Hepatocyte (in vitro differentiated cells): ENCODE measurements at regions not wholly inside any gene's neighbourhood (a gene's known extent, or its start where the extent isn't known, plus 50 kb on each side); places are given as distances from the start of the nearest gene placed in this dataset.
"Not testable (repeated sequence)": the region's sequence is repeated elsewhere in the genome, so short reads cannot be mapped to it uniquely, and the experiment has no call there.

Experiments used
- DNase-seq: peaks from one replicate; pipeline ENCODE4 v3.0.0-alpha.2; 2016; ENCODE audit warnings: low spot score
- H2AFZ ChIP-seq: fragments of 200-600 bp; sonication (generic); 2 replicates; pipeline ENCODE4 v1.6.0; 2016; ENCODE audit warnings: antibody characterized with exemption, mild to moderate bottlenecking
- H3K27ac ChIP-seq: fragments of 200-600 bp; sonication (generic); 2 replicates; pipeline ENCODE4 v1.5.1; 2016; ENCODE audit warnings: mild to moderate bottlenecking
- H3K27me3 ChIP-seq: fragments of 200-600 bp; sonication (generic); 2 replicates; pipeline ENCODE4 v1.6.1; 2016
- H3K36me3 ChIP-seq: fragments of 200-600 bp; sonication (generic); replicated peaks from 2 replicates; pipeline ENCODE4 v1.5.1; 2016; ENCODE audit warnings: low read depth; ENCODE audit not compliant: insufficient read depth
- H3K4me1 ChIP-seq: fragments of 200-600 bp; sonication (generic); 2 replicates; pipeline ENCODE4 v1.5.1; 2016; ENCODE audit warnings: mild to moderate bottlenecking, moderate library complexity; ENCODE audit not compliant: insufficient read depth
- H3K4me2 ChIP-seq: fragments of 200-600 bp; sonication (generic); 2 replicates; pipeline ENCODE4 v1.6.0; 2016
- H3K4me3 ChIP-seq: fragments of 200-600 bp; sonication (generic); 2 replicates; pipeline ENCODE4 v1.5.1; 2016; ENCODE audit warnings: mild to moderate bottlenecking
- H3K79me2 ChIP-seq: fragments of 200-600 bp; sonication (generic); 2 replicates; pipeline ENCODE4 v1.6.0; 2017; ENCODE audit warnings: mild to moderate bottlenecking
- H3K9me2 ChIP-seq: fragments of 200-600 bp; sonication (generic); replicated peaks from 2 replicates; pipeline ENCODE4 v1.6.0; 2017; ENCODE audit warnings: mild to moderate bottlenecking; ENCODE audit not compliant: insufficient read depth
- H3K9me3 ChIP-seq: fragments of 200-600 bp; sonication (generic); 2 replicates; pipeline ENCODE4 v1.5.1; 2016; ENCODE audit warnings: low read depth, mild to moderate bottlenecking
- H4K20me1 ChIP-seq: fragments of 200-600 bp; sonication (generic); 2 replicates; pipeline ENCODE4 v1.6.0; 2016; ENCODE audit warnings: mild to moderate bottlenecking; ENCODE audit not compliant: insufficient read depth, poor library complexity, severe bottlenecking
- CTCF ChIP-seq: fragments of 200-600 bp; sonication (generic); IDR thresholded peaks from 2 replicates; pipeline ENCODE4 v1.5.1; 2016; ENCODE audit warnings: antibody characterized with exemption, mild to moderate bottlenecking; ENCODE audit not compliant: poor library complexity
- EZH2 ChIP-seq: fragments of 200-600 bp; sonication (generic); IDR thresholded peaks from 2 replicates; pipeline ENCODE4 v1.6.1; 2016; ENCODE audit warnings: antibody characterized with exemption, mild to moderate bottlenecking, borderline replicate concordance
- EZH2phosphoT487 ChIP-seq: fragments of 200-600 bp; sonication (generic); IDR thresholded peaks from one replicate; pipeline ENCODE4 v1.6.1; 2018; ENCODE audit warnings: antibody characterized with exemption, mild to moderate bottlenecking, low read depth, moderate library complexity; ENCODE audit not compliant: unreplicated experiment, severe bottlenecking
- WGBS: methylation state at CpG from one replicate; pipeline ENCODE4 v1.1.6; 2016; ENCODE audit warnings: low lambda C conversion rate; ENCODE audit errors: missing lambda C conversion rate; 5-methylcytosine and 5-hydroxymethylcytosine counted together

- H3K4me3 ChIP-seq: no peak overlapping the region
- H3K9me2 ChIP-seq: no peaks in the 10 kb centered on the region
- H3K9me3 ChIP-seq: no peaks in the 10 kb centered on the region
- no peaks in the 10 kb centered on the region for H3K79me2 ChIP-seq
- no peaks in the 10 kb centered on the region for H4K20me1 ChIP-seq
- no peak overlapping the region for H3K27ac ChIP-seq
- no peaks in the 10 kb centered on the region for H3K27me3 ChIP-seq
- DNase-seq: no peak
- no peak overlapping the region for H2AFZ ChIP-seq
- TF ChIP-seq EZH2phosphoT487 (no peak), CTCF (no peak), EZH2 (no peak)
- H3K4me2 ChIP-seq: no peak overlapping the region
- H3K4me1 ChIP-seq: no peaks in the 10 kb centered on the region
- 21% methylated on average over 3 of the region's 3 CpGs for WGBS
- H3K36me3 ChIP-seq: no peaks in the 10 kb centered on the region
These were observed 1239.8 kb downstream of the TMEM121 start for GRCh38 chr14:106766145-106766544.

GRCh38 chr14:106766551-106767277 is 1240.3 kb downstream of the TMEM121 start:
- 44% methylated on average over 5 of the region's 5 CpGs for WGBS
- not testable (repeated sequence) for H3K36me3 ChIP-seq, H4K20me1 ChIP-seq, H3K27ac ChIP-seq, H2AFZ ChIP-seq, DNase-seq, H3K4me3 ChIP-seq, H3K4me2 ChIP-seq, H3K27me3 ChIP-seq, H3K4me1 ChIP-seq, H3K9me3 ChIP-seq, H3K79me2 ChIP-seq, H3K9me2 ChIP-seq

- H3K4me1 ChIP-seq, H3K27ac ChIP-seq, H3K9me3 ChIP-seq, H3K27me3 ChIP-seq, H3K4me2 ChIP-seq, H3K79me2 ChIP-seq, H2AFZ ChIP-seq, H3K4me3 ChIP-seq, H3K36me3 ChIP-seq, DNase-seq, H3K9me2 ChIP-seq, H4K20me1 ChIP-seq: not testable (repeated sequence)
- WGBS: 63% methylated on average over 8 of the region's 8 CpGs
These were observed 1241.8 kb downstream of the TMEM121 start for GRCh38 chr14:106768230-106768629.

GRCh38 chr14:106768972-106769700 is 1242.8 kb downstream of the TMEM121 start:
- H4K20me1 ChIP-seq, DNase-seq, H2AFZ ChIP-seq, H3K4me3 ChIP-seq, H3K27me3 ChIP-seq, H3K4me2 ChIP-seq, H3K36me3 ChIP-seq, H3K9me2 ChIP-seq, H3K79me2 ChIP-seq, H3K4me1 ChIP-seq, H3K27ac ChIP-seq, H3K9me3 ChIP-seq: not testable (repeated sequence)
- WGBS: 69% methylated on average over 8 of the region's 8 CpGs

GRCh38 chr14:106770158-106770672 is 1243.8 kb downstream of the TMEM121 start:
- not testable (repeated sequence) for H3K27ac ChIP-seq, H3K79me2 ChIP-seq, H2AFZ ChIP-seq, H4K20me1 ChIP-seq, H3K9me2 ChIP-seq, H3K9me3 ChIP-seq, H3K4me3 ChIP-seq, DNase-seq, H3K4me2 ChIP-seq, H3K4me1 ChIP-seq, H3K27me3 ChIP-seq, H3K36me3 ChIP-seq
- WGBS: 70% methylated on average over 1 of the region's 5 CpGs

- not testable (repeated sequence) for H3K79me2 ChIP-seq, DNase-seq, H3K4me1 ChIP-seq, H4K20me1 ChIP-seq, H3K9me3 ChIP-seq, H3K9me2 ChIP-seq, H2AFZ ChIP-seq, H3K4me2 ChIP-seq, H3K36me3 ChIP-seq, H3K27ac ChIP-seq, H3K4me3 ChIP-seq, H3K27me3 ChIP-seq
- WGBS: 57% methylated on average over 11 of the region's 11 CpGs
These were observed 1248.6 kb downstream of the TMEM121 start for GRCh38 chr14:106774889-106775480.
